Psoas muscle (tissue), 7 donors: ENCODE measurements at regions not wholly inside any gene's neighbourhood (a gene's known extent, or its start where the extent isn't known, plus 50 kb on each side); places are given as distances from the start of the nearest gene placed in this dataset.

Experiments
- ATAC-seq, 4 donors: fragments of 200-7000 bp; cut with Tn5 transposase; one replicate each; pipeline ENCODE4 v1.9.1; 2020; ENCODE audit warnings: moderate library complexity in 3 of 4, mild to moderate bottlenecking in 2 of 4
- DNase-seq, 2 donors: peaks; one replicate each; pipeline ENCODE4 v3.0.0-alpha.2; 2020
- H3K27ac ChIP-seq: fragments of 200-600 bp; one replicate; pipeline ENCODE4 v1.8.0; 2022
- H3K27me3 ChIP-seq, 3 donors: fragments of 200-600 bp in 1 of 3; one replicate each; pipeline versions ENCODE4 v1.6.1 to v1.8.0; 2013 to 2022; ENCODE audit warnings: low read length in 2 of 3, mild to moderate bottlenecking in 2 of 3, moderate library complexity in 1 of 3; ENCODE audit not compliant: insufficient read depth in 3 of 3
- H3K36me3 ChIP-seq, 2 donors: fragments of 200-600 bp in 1 of 2; one replicate each; pipeline versions ENCODE4 v1.6.1 to v1.8.0; 2013 to 2022; ENCODE audit warnings: low read depth in 1 of 2, mild to moderate bottlenecking in 1 of 2, moderate library complexity in 1 of 2; ENCODE audit not compliant: insufficient read depth in 1 of 2
- H3K4me1 ChIP-seq: fragments of 200-600 bp; one replicate; pipeline ENCODE4 v1.8.0; 2022
- H3K4me3 ChIP-seq: fragments of 200-600 bp; one replicate; pipeline ENCODE4 v1.8.0; 2022; ENCODE audit warnings: mild to moderate bottlenecking
- H3K9me3 ChIP-seq: fragments of 200-600 bp; one replicate; pipeline ENCODE4 v1.8.0; 2022
- CTCF ChIP-seq: fragments of 200-600 bp; IDR thresholded peaks from one replicate; pipeline ENCODE4 v1.8.0; 2022; ENCODE audit warnings: antibody characterized with exemption
- WGBS, 3 donors: extraction: QIAGEN DNeasy Blood & Tissue Kit; methylation state at CpG; one replicate each; pipeline versions ENCODE4 v1.1.6 to v1.1.7; 2013; 5-methylcytosine and 5-hydroxymethylcytosine counted together
- intact Hi-C, 2 donors: fragments of 100-400 bp; cut with DNase I; formaldehyde crosslinking; loops; one replicate each; pipeline versions ENCODE4 v1.11.0 to v1.14.2; 2022
- donor health status: healthy with polysubstance abuse.
- donor health status: DM: no; HTN: no; CAD: no; lungs with moderate emphysema.
- donor health status: Bipolar disorder and iron deficiency.
- donor health status: healthy.
- donor health status: DM: yes; HTN: yes; CAD: no.
- donor health status: DM: no; HTN: no; CAD: no.
- donor health status: DM: yes; HTN: yes; CAD: no.

GRCh38 chr1:222038971-222039370 lies 297.1 kb upstream of the DUSP10 start:
- no peaks in the 10 kb centered on the region for H3K27me3 ChIP-seq
- H3K36me3 ChIP-seq, result no peaks in the 10 kb centered on the region
- no peak for DNase-seq
- peak in 1 of 4 donors; percentile 7 for ATAC-seq
- H3K4me3 ChIP-seq, result no peak overlapping the region
- H3K27ac ChIP-seq, result peak overlapping the region; percentile 92
- H3K9me3 ChIP-seq, result no peaks in the 10 kb centered on the region
- intact Hi-C loops, result loop anchor here in 1 of 2 donors (10.0 kb wide), 1 partner anchor 416 kb away; no protein-coding TSS in a partner anchor
- H3K4me1 ChIP-seq, result peaks cover 20% of the 10 kb centered on the region
- WGBS, 3 donors, result 22 to 47% (median 36%) methylated on average over 3 of the region's 3 CpGs
- no peak for TF ChIP-seq CTCF

DNA sequence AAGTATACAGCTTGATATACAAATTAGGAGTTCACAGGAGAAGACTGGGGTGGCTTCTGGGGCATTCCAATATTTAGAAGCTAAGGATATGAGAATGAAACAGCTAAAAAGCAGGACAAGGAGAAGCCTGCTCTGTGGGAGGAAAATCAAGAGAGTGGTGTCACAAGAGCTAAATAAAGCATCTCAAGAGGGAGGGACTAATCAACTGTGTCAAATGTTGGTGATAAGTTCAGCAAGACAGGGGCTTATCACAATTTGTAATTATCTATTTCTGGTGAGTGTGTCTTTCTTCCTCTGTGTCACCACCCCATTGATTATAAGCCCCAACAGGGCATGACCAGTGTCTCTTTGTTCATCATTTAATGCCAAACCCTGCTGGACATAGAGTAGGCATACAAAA lies 295.8 kb upstream of the DUSP10 start:
- peak overlapping the region; percentile 92 for H3K27ac ChIP-seq

DNA sequence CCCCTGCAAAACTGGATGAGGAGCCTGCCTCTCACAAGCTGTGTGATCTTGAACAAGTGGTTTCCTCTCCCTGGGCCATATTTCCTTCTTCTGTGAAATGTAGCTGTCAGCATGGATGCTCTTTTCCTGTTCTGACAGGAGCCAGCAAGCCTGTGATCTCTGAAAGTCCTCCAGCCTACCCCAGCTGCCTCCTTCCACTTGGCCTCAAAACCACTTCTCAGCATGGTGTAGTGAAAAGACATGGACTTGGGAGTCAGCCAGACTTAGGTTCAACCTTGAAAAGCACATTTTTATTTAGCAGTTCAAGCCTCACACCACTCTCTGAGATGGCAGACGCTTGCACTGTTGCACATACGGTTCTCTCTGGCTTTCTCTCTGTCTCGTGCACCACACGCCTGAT lies 292.9 kb upstream of the DUSP10 start:
- Histone ChIP-seq H3K27me3 (no peaks in the 10 kb centered on the region), H3K27ac (no peak overlapping the region), H3K4me1 (peaks cover 5% of the 10 kb centered on the region), H3K9me3 (no peaks in the 10 kb centered on the region), H3K4me3 (no peak overlapping the region), H3K36me3 (no peaks in the 10 kb centered on the region)
- TF ChIP-seq CTCF, result no peak
- DNase-seq, result no peak
- intact Hi-C loops, result loop anchor here in 1 of 2 donors (10.0 kb wide), 1 partner anchor 420 kb away; no protein-coding TSS in a partner anchor
- no peak for ATAC-seq
- WGBS, 3 donors, result 61 to 89% (median 78%) methylated on average over 4 of the region's 4 CpGs

More for the DNA sequence above, 295.8 kb upstream of the DUSP10 start:
- Histone ChIP-seq H3K36me3 (no peaks in the 10 kb centered on the region), H3K4me3 (no peak overlapping the region), H3K4me1 (peaks cover 7% of the 10 kb centered on the region), H3K9me3 (no peaks in the 10 kb centered on the region), H3K27me3 (no peaks in the 10 kb centered on the region)
- DNase-seq, result no peak
- TF ChIP-seq CTCF, result no peak
- intact Hi-C loops, result loop anchor here in 1 of 2 donors (10.0 kb wide), 1 partner anchor 417 kb away; no protein-coding TSS in a partner anchor
- no peak for ATAC-seq

GRCh38 chr1:222033450-222033849 lies 291.6 kb upstream of the DUSP10 start:
- no peak overlapping the region for H3K4me3 ChIP-seq
- no peaks in the 10 kb centered on the region for H3K36me3 ChIP-seq
- ATAC-seq, result no peak
- no peak for TF ChIP-seq CTCF
- H3K27ac ChIP-seq, result no peak overlapping the region
- DNase-seq, result no peak
- intact Hi-C loops, result loop anchor here in 1 of 2 donors (10.0 kb wide), 1 partner anchor 421 kb away; no protein-coding TSS in a partner anchor
- no peaks in the 10 kb centered on the region for H3K27me3 ChIP-seq
- 78 to 89% (median 85%) methylated on average over 3 of the region's 3 CpGs for WGBS, 3 donors
- H3K9me3 ChIP-seq, result no peaks in the 10 kb centered on the region
- H3K4me1 ChIP-seq, result peaks cover 5% of the 10 kb centered on the region

DNA sequence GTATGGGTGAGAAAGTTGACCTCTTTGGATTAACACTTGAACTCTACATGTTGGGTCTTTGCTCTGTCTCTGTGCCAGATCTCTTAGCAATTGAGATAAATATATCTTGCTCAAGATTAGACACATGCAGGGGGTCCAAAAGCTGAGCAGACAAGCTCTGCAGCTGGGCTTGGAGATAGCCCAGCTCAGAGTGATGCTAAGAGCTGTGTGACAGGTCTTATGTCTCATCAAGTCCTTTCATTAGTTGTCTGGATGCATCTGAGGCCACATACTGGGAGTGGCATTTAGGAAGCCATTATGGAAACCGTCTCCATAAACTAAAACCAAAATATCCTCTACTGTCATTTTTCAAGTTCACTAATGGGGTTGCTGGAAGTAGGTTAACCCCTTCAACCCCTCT lies 289.4 kb upstream of the DUSP10 start:
- no peaks in the 10 kb centered on the region for H3K9me3 ChIP-seq
- no peak for ATAC-seq
- intact Hi-C loops, result loop anchor here in 1 of 2 donors (10.0 kb wide), 1 partner anchor 423 kb away; no protein-coding TSS in a partner anchor
- no peak for DNase-seq
- no peaks in the 10 kb centered on the region for H3K36me3 ChIP-seq
- no peak overlapping the region for H3K4me3 ChIP-seq
- H3K27me3 ChIP-seq, result no peaks in the 10 kb centered on the region
- no peak for TF ChIP-seq CTCF
- 15 to 39% (median 24%) methylated on average over 1 of the region's 1 CpG for WGBS, 3 donors
- H3K27ac ChIP-seq, result no peak overlapping the region
- peaks cover 5% of the 10 kb centered on the region for H3K4me1 ChIP-seq
